Right lobe of liver (tissue), 4 donors: ENCODE measurements at regions not wholly inside any gene's neighbourhood (a gene's known extent, or its start where the extent isn't known, plus 50 kb on each side); places are given as distances from the start of the nearest gene placed in this dataset.

Experiments
- POLR2A ChIP-seq: fragments of 450-650 bp; IDR thresholded peaks from one replicate; pipeline ENCODE4 v1.6.1; 2017; ENCODE audit warnings: antibody characterized with exemption, mild to moderate bottlenecking
- TF ChIP-seq, protein P1 (sequence below), 4 donors: fragments of 200-600 bp in 3 of 4; fragments of 450-650 bp in 1 of 4; IDR thresholded peaks; one replicate each; pipeline versions ENCODE4 v1.5.1 to v1.8.0; 2016 to 2022; ENCODE audit warnings: antibody characterized with exemption in 4 of 4, mild to moderate bottlenecking in 2 of 4
- donor health status: DM: no; HTN: no; CAD: no.
- donor health status: DM: no; HTN: no; CAD: no.
- donor health status: DM: no; HTN: yes; CAD: no.

DNA sequence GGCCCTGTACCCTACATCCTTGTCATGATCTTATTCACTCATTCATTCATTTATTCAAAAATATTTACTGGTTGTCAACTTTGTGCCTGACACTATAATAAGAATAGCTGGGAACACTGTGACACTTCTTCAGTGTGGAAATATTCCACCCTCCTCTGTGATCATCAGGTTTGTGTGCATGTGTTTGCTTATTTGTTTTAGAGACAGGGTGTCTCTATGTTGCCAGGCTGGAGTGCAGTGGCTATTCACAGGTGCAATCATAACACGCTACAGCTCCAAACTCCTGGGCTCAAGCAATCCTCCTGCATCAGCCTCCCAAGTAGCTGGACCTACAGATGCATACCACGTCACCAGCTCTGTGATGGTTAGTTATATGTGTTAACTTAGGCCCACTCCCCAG lies 50.0 kb upstream of the PLCL2 start:
- no peak for TF ChIP-seq POLR2A
- TF ChIP-seq, protein P1, sequence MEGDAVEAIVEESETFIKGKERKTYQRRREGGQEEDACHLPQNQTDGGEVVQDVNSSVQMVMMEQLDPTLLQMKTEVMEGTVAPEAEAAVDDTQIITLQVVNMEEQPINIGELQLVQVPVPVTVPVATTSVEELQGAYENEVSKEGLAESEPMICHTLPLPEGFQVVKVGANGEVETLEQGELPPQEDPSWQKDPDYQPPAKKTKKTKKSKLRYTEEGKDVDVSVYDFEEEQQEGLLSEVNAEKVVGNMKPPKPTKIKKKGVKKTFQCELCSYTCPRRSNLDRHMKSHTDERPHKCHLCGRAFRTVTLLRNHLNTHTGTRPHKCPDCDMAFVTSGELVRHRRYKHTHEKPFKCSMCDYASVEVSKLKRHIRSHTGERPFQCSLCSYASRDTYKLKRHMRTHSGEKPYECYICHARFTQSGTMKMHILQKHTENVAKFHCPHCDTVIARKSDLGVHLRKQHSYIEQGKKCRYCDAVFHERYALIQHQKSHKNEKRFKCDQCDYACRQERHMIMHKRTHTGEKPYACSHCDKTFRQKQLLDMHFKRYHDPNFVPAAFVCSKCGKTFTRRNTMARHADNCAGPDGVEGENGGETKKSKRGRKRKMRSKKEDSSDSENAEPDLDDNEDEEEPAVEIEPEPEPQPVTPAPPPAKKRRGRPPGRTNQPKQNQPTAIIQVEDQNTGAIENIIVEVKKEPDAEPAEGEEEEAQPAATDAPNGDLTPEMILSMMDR (IDR thresholded peaks at IDR 0.05): no peak
